ENCODE measurements at regions not wholly inside any gene's neighbourhood (a gene's known extent, or its start where the extent isn't known, plus 50 kb on each side); places are given as distances from the start of the nearest gene placed in this dataset.

DNA sequence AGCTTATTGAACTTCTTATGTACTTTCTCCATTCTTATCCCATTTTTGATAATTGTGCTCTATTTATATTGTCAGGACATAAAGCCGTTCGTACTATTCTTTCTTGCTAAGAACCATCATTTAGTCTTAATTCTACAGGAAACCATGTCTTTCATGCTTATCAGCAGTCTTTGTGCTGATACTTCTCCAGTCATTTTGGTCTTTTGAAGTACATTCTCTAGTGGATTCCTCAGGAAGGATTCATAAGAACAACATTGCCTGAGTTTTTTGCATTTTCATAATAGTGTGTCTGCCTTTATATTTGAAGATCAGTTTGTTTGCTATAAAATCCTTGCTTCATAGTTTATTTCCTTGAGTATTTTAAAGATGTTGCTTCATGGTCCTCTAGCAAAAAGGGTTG lies 126.6 kb upstream of the NEO1 start:
- Mint-ChIP-seq H3K9me3 (no peaks in the 10 kb centered on the region), H3K4me3 (no peak overlapping the region), H3K4me1 (peaks cover 4% of the 10 kb centered on the region), H3K36me3 (no peaks in the 10 kb centered on the region), H3K27ac (no peak overlapping the region), H3K27me3 (peaks cover 10% of the 10 kb centered on the region)
- DNase-seq (ENCODE audit: low spot score in 2 of 2) (no peak), ATAC-seq (ENCODE audit: low read depth) (no peak)

DNA sequence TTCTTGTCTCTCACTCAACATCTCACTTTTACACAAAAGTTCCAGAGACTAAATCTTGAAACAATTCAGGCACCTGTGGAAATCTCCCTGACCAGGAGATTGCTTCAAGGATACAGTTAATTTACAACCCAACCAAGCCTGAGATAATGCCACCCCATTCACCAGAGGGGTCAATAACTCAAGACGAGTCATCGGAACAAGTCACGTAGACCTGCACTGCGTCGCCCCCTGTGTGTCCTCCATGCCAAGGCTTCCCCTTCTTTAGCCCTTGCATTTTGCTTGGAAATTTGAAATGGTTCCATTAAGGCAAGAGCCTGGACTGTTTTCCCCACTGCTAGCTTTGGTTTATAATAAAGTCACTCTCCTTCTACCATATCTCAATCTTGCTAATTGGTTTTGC lies 129.0 kb upstream of the NEO1 start:
- Mint-ChIP-seq H3K4me3 (no peak overlapping the region), H3K27ac (no peak overlapping the region), H3K9me3 (no peaks in the 10 kb centered on the region), H3K36me3 (no peaks in the 10 kb centered on the region), H3K27me3 (peaks cover 2% of the 10 kb centered on the region), H3K4me1 (peaks cover 2% of the 10 kb centered on the region)
- ATAC-seq (ENCODE audit: low read depth) (no peak), DNase-seq (ENCODE audit: low spot score in 2 of 2) (no peak)

DNA sequence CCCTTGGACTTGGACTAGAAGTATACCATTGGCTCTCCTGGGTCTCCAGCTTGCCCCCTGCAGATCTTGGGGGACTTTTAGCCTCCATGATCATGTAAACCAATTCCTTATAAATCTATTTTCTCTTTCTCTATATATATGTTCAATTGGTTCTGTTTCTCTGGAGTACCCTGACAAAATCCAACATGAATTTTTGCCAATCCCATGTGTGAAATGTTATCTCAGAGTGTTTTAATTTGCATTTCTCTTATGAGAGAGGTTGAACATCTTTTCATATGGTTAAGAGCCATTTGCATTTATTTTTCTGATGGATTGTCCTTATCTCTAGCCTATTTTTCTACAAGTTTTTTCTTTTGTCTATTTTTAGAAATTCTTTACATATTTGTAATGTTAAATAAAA lies 131.7 kb upstream of the NEO1 start:
- ATAC-seq (ENCODE audit: low read depth) (no peak), DNase-seq (ENCODE audit: low spot score in 2 of 2) (no peak)
- H3K36me3 Mint-ChIP-seq, result no peaks in the 10 kb centered on the region
- no peak overlapping the region for H3K4me3 Mint-ChIP-seq
- H3K4me1 Mint-ChIP-seq, result no peaks in the 10 kb centered on the region
- no peak overlapping the region for H3K27ac Mint-ChIP-seq
- no peaks in the 10 kb centered on the region for H3K27me3 Mint-ChIP-seq
- H3K9me3 Mint-ChIP-seq, result no peaks in the 10 kb centered on the region

GRCh38 chr15:72919936-72920465 lies 132.3 kb upstream of the NEO1 start:
- ATAC-seq (ENCODE audit: low read depth) (no peak), DNase-seq (ENCODE audit: low spot score in 2 of 2) (no peak)
- Mint-ChIP-seq H3K27ac (no peak overlapping the region), H3K27me3 (no peaks in the 10 kb centered on the region), H3K4me1 (no peaks in the 10 kb centered on the region), H3K9me3 (no peaks in the 10 kb centered on the region), H3K4me3 (no peak overlapping the region), H3K36me3 (no peaks in the 10 kb centered on the region)

DNA sequence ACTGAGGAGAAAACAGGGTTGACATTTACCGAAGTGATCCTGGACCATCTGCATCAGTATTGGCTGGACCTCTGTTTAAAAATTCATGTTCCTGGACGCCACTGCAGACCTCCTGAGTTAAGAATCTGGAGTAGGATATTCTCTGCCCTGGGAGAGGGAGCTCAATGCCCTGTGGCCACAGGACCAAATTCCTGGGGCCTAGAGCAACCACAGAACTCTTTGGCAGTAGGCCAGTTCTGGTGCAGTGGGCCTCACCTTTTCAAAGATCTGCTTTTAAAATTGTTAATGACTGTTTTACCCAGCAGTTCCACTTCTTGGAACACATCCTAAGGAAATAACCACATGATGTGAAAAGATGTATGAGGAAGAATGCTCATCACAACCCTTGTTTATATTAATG lies 133.3 kb upstream of the ADPGK start:
- H3K4me1 Mint-ChIP-seq, result no peaks in the 10 kb centered on the region
- no peak overlapping the region for H3K27ac Mint-ChIP-seq
- ATAC-seq (ENCODE audit: low read depth), result no peak
- no peak overlapping the region for H3K4me3 Mint-ChIP-seq
- DNase-seq (ENCODE audit: low spot score in 2 of 2), result no peak
- H3K9me3 Mint-ChIP-seq, result no peaks in the 10 kb centered on the region
- H3K27me3 Mint-ChIP-seq, result peaks cover 3% of the 10 kb centered on the region
- no peaks in the 10 kb centered on the region for H3K36me3 Mint-ChIP-seq

DNA sequence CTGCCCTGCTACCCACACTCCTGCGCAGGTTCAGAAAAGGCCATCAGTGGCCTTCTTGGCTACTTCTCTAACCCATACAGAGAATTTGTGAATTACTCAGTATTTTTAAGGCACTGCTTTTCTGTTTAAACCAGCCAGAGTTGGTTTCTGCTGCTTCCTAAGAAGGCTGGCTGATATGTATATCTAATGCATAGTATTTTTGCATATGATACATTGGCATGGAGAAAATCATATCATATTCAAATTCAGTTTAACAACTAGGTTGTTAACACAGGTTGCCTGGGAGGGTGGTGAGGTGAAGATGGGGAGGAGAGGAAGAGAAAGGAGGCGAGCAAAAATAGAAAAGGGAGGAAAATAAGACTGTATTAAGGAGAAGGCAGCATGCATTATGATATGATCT lies 132.8 kb upstream of the ADPGK start:
- ATAC-seq (ENCODE audit: low read depth) (no peak), DNase-seq (ENCODE audit: low spot score in 2 of 2) (no peak)
- Mint-ChIP-seq H3K4me1 (no peaks in the 10 kb centered on the region), H3K27me3 (peaks cover 3% of the 10 kb centered on the region), H3K9me3 (no peaks in the 10 kb centered on the region), H3K4me3 (no peak overlapping the region), H3K27ac (no peak overlapping the region), H3K36me3 (no peaks in the 10 kb centered on the region)

- Mint-ChIP-seq H3K9me3 (no peaks in the 10 kb centered on the region), H3K4me1 (no peaks in the 10 kb centered on the region), H3K4me3 (no peak overlapping the region), H3K27me3 (peaks cover 3% of the 10 kb centered on the region), H3K36me3 (no peaks in the 10 kb centered on the region), H3K27ac (no peak overlapping the region)
- ATAC-seq (ENCODE audit: low read depth) (no peak), DNase-seq (ENCODE audit: low spot score in 2 of 2) (no peak)
Observed at GRCh38 chr15:72915843-72916242, 132.3 kb upstream of the ADPGK start.

GRCh38 chr15:72912996-72913395 lies 129.4 kb upstream of the ADPGK start:
- no peaks in the 10 kb centered on the region for H3K9me3 Mint-ChIP-seq
- H3K4me1 Mint-ChIP-seq, result no peaks in the 10 kb centered on the region
- DNase-seq (ENCODE audit: low spot score in 2 of 2), result no peak
- no peaks in the 10 kb centered on the region for H3K36me3 Mint-ChIP-seq
- peaks cover 4% of the 10 kb centered on the region for H3K27me3 Mint-ChIP-seq
- no peak for ATAC-seq (ENCODE audit: low read depth)
- no peak overlapping the region for H3K27ac Mint-ChIP-seq
- H3K4me3 Mint-ChIP-seq, result no peak overlapping the region

GRCh38 chr15:72912121-72912520 lies 128.6 kb upstream of the ADPGK start:
- H3K27me3 Mint-ChIP-seq, result peaks cover 6% of the 10 kb centered on the region
- no peak overlapping the region for H3K27ac Mint-ChIP-seq
- no peak overlapping the region for H3K4me3 Mint-ChIP-seq
- ATAC-seq (ENCODE audit: low read depth) (no peak), DNase-seq (ENCODE audit: low spot score in 2 of 2) (no peak)
- H3K9me3 Mint-ChIP-seq, result no peaks in the 10 kb centered on the region
- no peaks in the 10 kb centered on the region for H3K4me1 Mint-ChIP-seq
- no peaks in the 10 kb centered on the region for H3K36me3 Mint-ChIP-seq

- no peaks in the 10 kb centered on the region for H3K9me3 Mint-ChIP-seq
- ATAC-seq (ENCODE audit: low read depth), result no peak
- no peak for DNase-seq (ENCODE audit: low spot score in 2 of 2)
- H3K4me3 Mint-ChIP-seq, result no peak overlapping the region
- no peaks in the 10 kb centered on the region for H3K4me1 Mint-ChIP-seq
- peaks cover 6% of the 10 kb centered on the region for H3K27me3 Mint-ChIP-seq
- H3K36me3 Mint-ChIP-seq, result no peaks in the 10 kb centered on the region
- H3K27ac Mint-ChIP-seq, result no peak overlapping the region
Observed at GRCh38 chr15:72911626-72912025, 128.1 kb upstream of the ADPGK start.

- H3K9me3 Mint-ChIP-seq, result no peaks in the 10 kb centered on the region
- H3K27ac Mint-ChIP-seq, result no peak overlapping the region
- no peak overlapping the region for H3K4me3 Mint-ChIP-seq
- peaks cover 3% of the 10 kb centered on the region for H3K27me3 Mint-ChIP-seq
- no peak for DNase-seq (ENCODE audit: low spot score in 2 of 2)
- H3K4me1 Mint-ChIP-seq, result no peaks in the 10 kb centered on the region
- no peaks in the 10 kb centered on the region for H3K36me3 Mint-ChIP-seq
- ATAC-seq (ENCODE audit: low read depth), result no peak
Observed at GRCh38 chr15:72908713-72909112, 125.2 kb upstream of the ADPGK start.

DNA sequence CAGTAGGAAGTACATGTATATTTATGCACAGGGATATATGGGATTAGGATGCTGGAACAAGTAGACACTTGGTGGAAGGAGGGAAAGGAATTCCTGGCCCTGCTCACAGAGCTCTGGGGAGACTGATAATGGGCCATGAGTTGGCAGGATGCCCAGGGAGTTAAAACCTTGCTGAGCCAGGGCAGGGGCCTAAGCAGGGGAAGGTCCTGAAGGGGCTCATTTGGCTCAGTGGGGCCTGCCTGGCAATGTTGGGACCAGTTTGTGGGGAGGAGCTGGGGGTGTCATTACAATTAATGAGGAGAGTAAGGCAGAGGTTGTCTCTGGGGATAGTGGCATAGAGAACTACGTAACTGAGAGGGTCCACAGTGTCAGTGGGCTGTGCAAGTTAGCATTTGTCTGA lies 124.2 kb upstream of the ADPGK start:
- Mint-ChIP-seq H3K4me1 (no peaks in the 10 kb centered on the region), H3K4me3 (no peak overlapping the region), H3K27ac (no peak overlapping the region), H3K36me3 (no peaks in the 10 kb centered on the region), H3K9me3 (no peaks in the 10 kb centered on the region), H3K27me3 (peaks cover 6% of the 10 kb centered on the region)
- no peak for ATAC-seq (ENCODE audit: low read depth)
- no peak for DNase-seq (ENCODE audit: low spot score in 2 of 2)

GRCh38 chr15:72902919-72903260 lies 119.3 kb upstream of the ADPGK start:
- Mint-ChIP-seq H3K27me3 (peaks cover 19% of the 10 kb centered on the region), H3K36me3 (peaks cover 1% of the 10 kb centered on the region)

DNA sequence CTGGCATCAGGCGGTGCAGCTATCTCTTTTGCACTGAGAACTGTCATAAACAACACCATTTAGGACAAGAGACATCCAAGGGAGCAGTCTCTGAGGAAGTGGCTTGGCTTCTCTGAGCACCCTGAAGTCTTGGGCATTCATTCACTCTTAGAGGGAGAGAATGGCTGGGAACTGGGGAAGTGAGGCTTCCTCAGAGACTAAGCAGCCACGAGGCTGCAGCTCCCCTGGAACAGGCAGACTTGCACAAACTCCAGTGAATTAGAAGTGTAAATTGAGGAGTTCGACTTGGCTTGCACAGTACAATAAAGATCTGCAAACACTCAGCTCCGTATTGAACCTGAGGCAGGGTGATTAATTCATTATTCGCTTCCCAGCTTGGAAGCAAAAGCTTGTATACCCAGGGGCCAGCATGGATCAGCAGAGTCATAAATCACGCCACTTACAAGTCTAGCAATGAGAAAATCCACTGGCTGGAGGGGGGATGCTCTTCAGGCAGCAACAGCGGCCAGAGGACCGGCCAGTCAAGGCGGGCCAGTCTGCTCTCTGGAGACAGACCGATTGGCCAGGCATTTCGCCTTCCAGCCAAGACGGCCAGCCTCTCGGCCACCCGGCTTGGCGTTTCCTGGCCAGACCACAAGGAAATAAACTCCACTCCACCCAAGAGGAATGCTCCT lies 118.8 kb upstream of the ADPGK start:
- H3K4me3 Mint-ChIP-seq, result no peak overlapping the region
- no peaks in the 10 kb centered on the region for H3K9me3 Mint-ChIP-seq
- ATAC-seq (ENCODE audit: low read depth) (no peak), DNase-seq (ENCODE audit: low spot score in 2 of 2) (no peak)
- peaks cover 19% of the 10 kb centered on the region for H3K27me3 Mint-ChIP-seq
- peaks cover 3% of the 10 kb centered on the region for H3K4me1 Mint-ChIP-seq
- H3K27ac Mint-ChIP-seq, result no peak overlapping the region
- H3K36me3 Mint-ChIP-seq, result peaks cover 1% of the 10 kb centered on the region

More at GRCh38 chr15:72902919-72903260, 119.3 kb upstream of the ADPGK start:
- no peak overlapping the region for H3K27ac Mint-ChIP-seq
- no peaks in the 10 kb centered on the region for H3K9me3 Mint-ChIP-seq
- H3K4me3 Mint-ChIP-seq, result no peak overlapping the region
- no peak for DNase-seq (ENCODE audit: low spot score in 2 of 2)
- H3K4me1 Mint-ChIP-seq, result peaks cover 3% of the 10 kb centered on the region
- no peak for ATAC-seq (ENCODE audit: low read depth)

- no peak for ATAC-seq (ENCODE audit: low read depth)
- H3K4me1 Mint-ChIP-seq, result no peaks in the 10 kb centered on the region
Observed at GRCh38 chr15:72892986-72893385, 109.4 kb upstream of the ADPGK start.

More at GRCh38 chr15:72892986-72893385, 109.4 kb upstream of the ADPGK start:
- no peak for DNase-seq (ENCODE audit: low spot score in 2 of 2)
- Mint-ChIP-seq H3K27ac (no peak overlapping the region), H3K27me3 (peaks cover 15% of the 10 kb centered on the region), H3K9me3 (peaks cover 7% of the 10 kb centered on the region), H3K36me3 (peaks cover 1% of the 10 kb centered on the region), H3K4me3 (no peak overlapping the region)

All from memory B cell (primary cell).